Fibroblast of lung (primary cell): ENCODE measurements at regions not wholly inside any gene's neighbourhood (a gene's known extent, or its start where the extent isn't known, plus 50 kb on each side); places are given as distances from the start of the nearest gene placed in this dataset.
A peak's percentile ranks its signal among the peaks of the same experiment; 100 is the strongest.

Experiments used
- DNase-seq, 2 donors: peaks; one replicate each; pipeline versions ENCODE4 v3.0.0 to v3.0.0-alpha.2; 2010; ENCODE audit warnings: low read depth in 2 of 2
- H2AFZ ChIP-seq: 2 replicates; pipeline ENCODE4 v1.5.1; 2012; ENCODE audit warnings: low read length, control low read depth, inconsistent platforms
- H3K27ac ChIP-seq: 2 replicates; pipeline ENCODE4 v1.5.1; 2011; ENCODE audit warnings: low read length, control low read depth; ENCODE audit not compliant: insufficient read depth
- H3K27me3 ChIP-seq: 2 replicates; pipeline ENCODE4 v1.5.1; 2011; ENCODE audit warnings: mild to moderate bottlenecking, low read length; ENCODE audit not compliant: control insufficient read depth, insufficient read depth
- H3K36me3 ChIP-seq: 2 replicates; pipeline ENCODE4 v1.5.1; 2011; ENCODE audit warnings: low read length; ENCODE audit not compliant: control insufficient read depth, insufficient read depth
- H3K4me1 ChIP-seq: 2 replicates; pipeline ENCODE4 v1.5.1; 2011; ENCODE audit warnings: low read length; ENCODE audit not compliant: control insufficient read depth, insufficient read depth; ENCODE audit errors: extremely low read depth
- H3K4me2 ChIP-seq: 2 replicates; pipeline ENCODE4 v1.5.1; 2011; ENCODE audit warnings: low read length, control low read depth; ENCODE audit not compliant: insufficient read depth; ENCODE audit errors: extremely low read depth
- H3K4me3 ChIP-seq, 4 experiments: fragments of 200-600 bp in 1 of 4; sonication (generic) in 1 of 4; replicated peaks in 1 of 4; 2 replicates each; pipeline ENCODE4 v1.5.1; 2011 to 2016; ENCODE audit warnings: low read length in 4 of 4, low read depth in 3 of 4, mild to moderate bottlenecking in 3 of 4, control low read depth in 2 of 4, inconsistent platforms in 1 of 4, mixed read lengths in 1 of 4; ENCODE audit not compliant: insufficient read depth in 1 of 4; ENCODE audit errors: control extremely low read depth in 1 of 4
- H3K79me2 ChIP-seq: 2 replicates; pipeline ENCODE4 v1.5.1; 2012; ENCODE audit warnings: mild to moderate bottlenecking, low read length, inconsistent platforms; ENCODE audit not compliant: control insufficient read depth, insufficient read depth
- H3K9ac ChIP-seq: 2 replicates; pipeline ENCODE4 v1.5.1; 2011; ENCODE audit warnings: mild to moderate bottlenecking, low read length, control low read depth; ENCODE audit not compliant: insufficient read depth
- H3K9me3 ChIP-seq: 2 replicates; pipeline ENCODE4 v1.5.1; 2012; ENCODE audit warnings: low read depth, low read length; ENCODE audit not compliant: control insufficient read depth, insufficient read depth
- H4K20me1 ChIP-seq: 2 replicates; pipeline ENCODE4 v1.5.1; 2011; ENCODE audit warnings: low read length; ENCODE audit not compliant: control insufficient read depth, insufficient read depth; ENCODE audit errors: extremely low read depth
- EZH2 ChIP-seq: IDR thresholded peaks from 2 replicates; pipeline ENCODE4 v1.5.1; 2012; ENCODE audit warnings: low read length, control low read depth, mild to moderate bottlenecking; ENCODE audit errors: missing control alignments
- TF ChIP-seq, protein P1 (sequence below), 2 donors: IDR thresholded peaks in 1 of 2; conservative IDR thresholded peaks in 1 of 2; 1 replicate in 1 of 2; 2 replicates in 1 of 2; pipeline ENCODE4 v1.5.1; 2011 to 2012; ENCODE audit warnings: low read length in 2 of 2, control low read depth in 1 of 2, inconsistent platforms in 1 of 2, low read depth in 1 of 2, mild to moderate bottlenecking in 1 of 2

DNA sequence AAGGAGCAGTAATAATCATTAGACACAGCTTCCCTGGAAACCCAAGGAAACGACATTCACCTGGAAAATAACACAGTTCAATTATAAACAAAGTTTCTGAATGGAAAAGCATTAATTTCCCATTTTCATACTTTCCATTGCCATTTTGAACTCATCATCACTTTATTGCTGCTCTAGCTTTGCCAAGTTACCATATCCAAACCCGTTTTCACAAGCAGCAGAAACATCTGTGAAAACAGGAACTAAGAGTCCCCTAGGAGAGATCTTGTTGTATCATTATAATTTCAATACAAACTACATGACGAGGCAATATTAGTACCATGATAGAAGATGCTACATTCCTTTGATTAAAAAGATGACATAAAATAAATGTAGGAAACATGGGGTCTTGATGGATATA lies 597.0 kb upstream of the NRXN1 start:
- no peak overlapping the region for H3K4me2 ChIP-seq
- no peak overlapping the region for H2AFZ ChIP-seq

DNA sequence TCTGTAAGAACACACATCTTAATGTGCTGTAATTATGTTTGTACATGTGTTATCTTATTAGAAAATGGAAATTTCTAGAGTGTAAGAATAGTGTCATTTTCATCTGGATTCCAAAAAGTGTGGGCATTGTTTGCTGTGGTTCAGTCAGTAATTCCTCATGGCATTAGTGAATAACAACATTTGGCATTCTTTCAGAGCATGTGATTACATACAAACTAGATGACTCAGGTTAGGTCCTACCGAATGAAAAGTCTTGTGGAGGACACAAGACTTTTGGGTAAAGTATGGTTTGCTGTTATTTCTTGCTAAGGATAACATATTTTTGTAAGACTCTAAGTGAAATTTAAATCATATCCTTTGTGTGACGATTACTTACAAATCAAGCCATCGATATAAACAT lies 593.1 kb upstream of the NRXN1 start:
- Histone ChIP-seq H3K4me1 (no peaks in the 10 kb centered on the region), H3K9ac (no peak overlapping the region), H3K9me3 (no peaks in the 10 kb centered on the region), H3K4me3 (no peak overlapping the region), H2AFZ (no peak overlapping the region), H3K36me3 (no peaks in the 10 kb centered on the region), H3K4me2 (no peak overlapping the region), H3K79me2 (no peaks in the 10 kb centered on the region), H3K27me3 (no peaks in the 10 kb centered on the region), H3K27ac (no peak overlapping the region), H4K20me1 (no peaks in the 10 kb centered on the region)
- TF ChIP-seq, protein P1, sequence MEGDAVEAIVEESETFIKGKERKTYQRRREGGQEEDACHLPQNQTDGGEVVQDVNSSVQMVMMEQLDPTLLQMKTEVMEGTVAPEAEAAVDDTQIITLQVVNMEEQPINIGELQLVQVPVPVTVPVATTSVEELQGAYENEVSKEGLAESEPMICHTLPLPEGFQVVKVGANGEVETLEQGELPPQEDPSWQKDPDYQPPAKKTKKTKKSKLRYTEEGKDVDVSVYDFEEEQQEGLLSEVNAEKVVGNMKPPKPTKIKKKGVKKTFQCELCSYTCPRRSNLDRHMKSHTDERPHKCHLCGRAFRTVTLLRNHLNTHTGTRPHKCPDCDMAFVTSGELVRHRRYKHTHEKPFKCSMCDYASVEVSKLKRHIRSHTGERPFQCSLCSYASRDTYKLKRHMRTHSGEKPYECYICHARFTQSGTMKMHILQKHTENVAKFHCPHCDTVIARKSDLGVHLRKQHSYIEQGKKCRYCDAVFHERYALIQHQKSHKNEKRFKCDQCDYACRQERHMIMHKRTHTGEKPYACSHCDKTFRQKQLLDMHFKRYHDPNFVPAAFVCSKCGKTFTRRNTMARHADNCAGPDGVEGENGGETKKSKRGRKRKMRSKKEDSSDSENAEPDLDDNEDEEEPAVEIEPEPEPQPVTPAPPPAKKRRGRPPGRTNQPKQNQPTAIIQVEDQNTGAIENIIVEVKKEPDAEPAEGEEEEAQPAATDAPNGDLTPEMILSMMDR (conservative IDR thresholded peaks at IDR 0.05 in 1 of 2, IDR thresholded peaks at IDR 0.05 in 1 of 2; ENCODE audit: low read depth in 1 of 2, low read length in 2 of 2): no peak
- TF ChIP-seq EZH2: no peak
- peak; percentile 11 to 65 for DNase-seq

More for the DNA sequence above, 597.0 kb upstream of the NRXN1 start:
- no peak overlapping the region for H3K9ac ChIP-seq
- no peaks in the 10 kb centered on the region for H4K20me1 ChIP-seq
- H3K36me3 ChIP-seq: no peaks in the 10 kb centered on the region
- no peaks in the 10 kb centered on the region for H3K27me3 ChIP-seq
- TF ChIP-seq, protein P1 (conservative IDR thresholded peaks at IDR 0.05 in 1 of 2, IDR thresholded peaks at IDR 0.05 in 1 of 2; ENCODE audit: low read depth in 1 of 2, low read length in 2 of 2): no peak
- no peak for TF ChIP-seq EZH2
- H3K27ac ChIP-seq: no peak overlapping the region
- H3K9me3 ChIP-seq: no peaks in the 10 kb centered on the region
- H3K79me2 ChIP-seq: no peaks in the 10 kb centered on the region
- no peak for DNase-seq
- no peak overlapping the region for H3K4me3 ChIP-seq
- H3K4me1 ChIP-seq: no peaks in the 10 kb centered on the region

DNA sequence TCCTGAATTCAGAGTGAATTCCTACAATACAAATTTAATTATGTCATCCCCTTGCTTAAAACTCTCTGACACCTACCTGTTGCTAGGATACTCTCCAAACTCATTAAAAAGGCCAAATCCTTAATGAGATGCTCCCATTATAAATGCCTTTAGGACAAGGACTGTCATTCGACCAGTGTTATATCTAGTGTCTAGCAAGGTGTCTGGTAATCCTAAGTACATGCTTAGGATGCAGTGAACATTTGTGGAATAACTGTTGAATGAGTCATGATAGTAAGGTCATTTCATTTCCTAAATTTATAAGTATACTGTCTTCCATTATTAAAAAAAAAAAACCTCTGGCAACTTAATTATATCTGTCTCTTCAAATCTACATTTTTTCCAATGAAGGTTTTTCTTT lies 588.9 kb upstream of the NRXN1 start:
- H3K27me3 ChIP-seq: no peaks in the 10 kb centered on the region
- no peak overlapping the region for H3K9ac ChIP-seq
- no peak overlapping the region for H3K4me3 ChIP-seq
- no peaks in the 10 kb centered on the region for H3K36me3 ChIP-seq
- H3K4me2 ChIP-seq: no peak overlapping the region
- TF ChIP-seq EZH2: no peak
- TF ChIP-seq, protein P1 (conservative IDR thresholded peaks at IDR 0.05 in 1 of 2, IDR thresholded peaks at IDR 0.05 in 1 of 2; ENCODE audit: low read depth in 1 of 2, low read length in 2 of 2): no peak
- no peaks in the 10 kb centered on the region for H3K79me2 ChIP-seq
- H3K9me3 ChIP-seq: no peaks in the 10 kb centered on the region
- no peaks in the 10 kb centered on the region for H4K20me1 ChIP-seq
- no peak overlapping the region for H3K27ac ChIP-seq
- H2AFZ ChIP-seq: no peak overlapping the region
- peak in 1 of 2 donors; percentile 54 for DNase-seq
- no peaks in the 10 kb centered on the region for H3K4me1 ChIP-seq
